GM10266 (cell line): ENCODE measurements at regions not wholly inside any gene's neighbourhood (a gene's known extent, or its start where the extent isn't known, plus 50 kb on each side); places are given as distances from the start of the nearest gene placed in this dataset.
A peak's percentile ranks its signal among the peaks of the same experiment; 100 is the strongest.

Source experiments
- DNase-seq: peaks from one replicate; pipeline ENCODE4 v3.0.0; 2012; ENCODE audit errors: extremely low spot score
- TF ChIP-seq, protein P1 (sequence below): IDR thresholded peaks from 2 replicates; pipeline ENCODE4 v1.5.1; 2012; ENCODE audit warnings: mild to moderate bottlenecking, low read depth; ENCODE audit not compliant: control insufficient read depth, insufficient read depth; ENCODE audit errors: missing control alignments

DNA sequence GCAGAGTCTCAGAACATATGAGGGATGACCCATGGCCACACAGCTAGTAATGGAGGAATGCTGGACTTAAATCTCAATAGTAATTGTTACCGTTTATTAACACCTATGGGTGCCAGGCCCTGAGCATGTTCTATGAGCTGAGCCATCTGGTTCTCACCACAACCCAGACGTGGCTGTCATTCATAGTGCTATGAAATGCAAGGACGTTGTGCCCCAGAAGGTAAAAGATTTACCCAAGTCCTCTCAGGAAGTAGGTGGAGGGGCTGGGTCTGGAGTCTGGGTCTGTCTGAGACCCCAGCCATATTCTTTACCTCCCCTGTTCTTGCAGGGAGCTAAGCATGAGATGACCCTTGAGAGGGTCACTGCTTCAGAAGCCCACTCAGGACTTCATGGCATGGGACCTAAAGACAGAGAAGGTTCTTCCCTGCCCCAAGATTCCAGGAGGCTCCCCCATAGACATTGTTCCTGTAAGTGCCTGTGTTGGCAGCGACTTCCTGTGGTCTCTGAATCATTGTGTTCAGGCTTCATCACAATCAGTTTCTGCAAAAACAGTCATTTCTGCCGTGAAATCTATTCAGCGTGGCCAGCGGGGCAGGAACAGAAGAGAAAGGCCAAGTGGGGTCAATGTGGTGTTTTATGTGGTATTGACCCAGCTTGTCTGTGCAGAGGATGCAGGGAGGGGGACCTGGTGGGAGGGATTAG lies 475.4 kb downstream of the PTPRU start:
- TF ChIP-seq, protein P1, sequence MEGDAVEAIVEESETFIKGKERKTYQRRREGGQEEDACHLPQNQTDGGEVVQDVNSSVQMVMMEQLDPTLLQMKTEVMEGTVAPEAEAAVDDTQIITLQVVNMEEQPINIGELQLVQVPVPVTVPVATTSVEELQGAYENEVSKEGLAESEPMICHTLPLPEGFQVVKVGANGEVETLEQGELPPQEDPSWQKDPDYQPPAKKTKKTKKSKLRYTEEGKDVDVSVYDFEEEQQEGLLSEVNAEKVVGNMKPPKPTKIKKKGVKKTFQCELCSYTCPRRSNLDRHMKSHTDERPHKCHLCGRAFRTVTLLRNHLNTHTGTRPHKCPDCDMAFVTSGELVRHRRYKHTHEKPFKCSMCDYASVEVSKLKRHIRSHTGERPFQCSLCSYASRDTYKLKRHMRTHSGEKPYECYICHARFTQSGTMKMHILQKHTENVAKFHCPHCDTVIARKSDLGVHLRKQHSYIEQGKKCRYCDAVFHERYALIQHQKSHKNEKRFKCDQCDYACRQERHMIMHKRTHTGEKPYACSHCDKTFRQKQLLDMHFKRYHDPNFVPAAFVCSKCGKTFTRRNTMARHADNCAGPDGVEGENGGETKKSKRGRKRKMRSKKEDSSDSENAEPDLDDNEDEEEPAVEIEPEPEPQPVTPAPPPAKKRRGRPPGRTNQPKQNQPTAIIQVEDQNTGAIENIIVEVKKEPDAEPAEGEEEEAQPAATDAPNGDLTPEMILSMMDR, result no peak
- no peak for DNase-seq

DNA sequence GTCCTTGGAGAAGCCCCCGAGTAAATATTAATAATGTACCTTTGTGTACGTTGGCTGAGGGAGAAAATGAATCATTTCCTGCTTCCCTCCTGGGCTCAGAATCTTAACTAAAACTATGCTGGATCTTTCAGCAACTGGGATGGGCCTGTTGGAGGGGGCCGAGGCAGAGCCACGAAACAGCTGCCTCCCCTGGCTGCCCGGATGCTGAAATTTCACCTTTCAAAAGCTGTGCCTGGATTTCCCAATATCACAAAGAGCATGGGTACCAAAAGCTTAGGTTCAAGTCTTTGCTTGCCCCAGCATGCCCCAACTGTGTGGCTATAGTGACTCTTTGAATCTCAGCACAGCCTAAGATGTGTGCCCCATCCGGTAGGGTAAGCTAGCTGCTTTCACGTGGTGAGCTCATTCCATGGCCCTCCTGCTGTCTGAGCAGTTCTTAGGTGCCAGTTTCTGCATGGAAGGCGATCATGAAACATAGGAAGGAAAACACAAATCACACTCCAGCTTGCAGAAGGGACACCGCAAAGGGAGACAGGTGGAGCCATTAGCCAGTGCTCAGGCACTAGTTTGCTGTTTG lies 473.5 kb downstream of the PTPRU start:
- DNase-seq, result no peak
- TF ChIP-seq, protein P1, result no peak

DNA sequence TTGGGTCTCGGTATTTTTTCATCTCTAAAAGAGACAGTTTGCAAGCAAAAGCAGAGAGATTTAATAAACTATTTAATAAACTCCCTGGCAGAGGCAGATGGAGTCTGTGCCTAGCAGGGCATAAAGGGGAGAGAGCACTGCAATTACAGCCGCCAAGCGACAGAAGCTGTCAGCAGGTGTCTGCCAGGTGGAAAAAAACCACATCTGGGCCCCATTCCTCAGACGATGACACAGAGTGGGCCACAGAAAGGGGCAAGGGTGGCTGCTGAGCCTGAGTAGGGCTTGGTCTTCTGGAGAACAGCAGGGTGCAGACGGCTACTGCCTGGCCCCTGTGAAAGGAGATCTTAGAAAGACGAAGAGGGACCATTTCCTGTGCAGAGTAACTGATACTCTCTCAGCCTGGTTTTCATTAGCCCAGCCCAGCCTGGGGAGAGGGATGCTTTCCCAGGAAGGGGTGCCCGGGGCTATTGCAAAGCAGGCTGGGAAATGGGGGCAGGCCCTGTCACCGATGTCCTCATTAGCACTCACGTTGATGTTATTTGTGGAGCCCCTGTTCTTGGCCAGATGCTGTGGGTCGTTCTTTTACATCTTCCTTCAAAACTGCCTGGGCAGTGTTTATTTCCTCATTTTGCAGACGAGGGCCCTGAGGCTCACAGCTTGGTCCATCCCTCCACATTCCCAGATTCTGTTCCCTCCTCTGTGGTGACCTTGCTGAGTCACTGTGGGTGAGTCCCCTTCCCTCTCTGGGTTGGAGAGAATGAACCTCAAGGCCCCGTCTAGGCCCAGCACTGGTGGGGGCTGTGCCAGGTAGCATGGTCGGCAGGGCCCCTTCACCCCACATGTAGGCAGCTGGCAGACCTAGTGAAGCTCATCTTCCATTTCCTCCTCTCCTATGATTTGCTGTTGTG lies 472.7 kb downstream of the PTPRU start:
- no peak for DNase-seq
- TF ChIP-seq, protein P1, result no peak

DNA sequence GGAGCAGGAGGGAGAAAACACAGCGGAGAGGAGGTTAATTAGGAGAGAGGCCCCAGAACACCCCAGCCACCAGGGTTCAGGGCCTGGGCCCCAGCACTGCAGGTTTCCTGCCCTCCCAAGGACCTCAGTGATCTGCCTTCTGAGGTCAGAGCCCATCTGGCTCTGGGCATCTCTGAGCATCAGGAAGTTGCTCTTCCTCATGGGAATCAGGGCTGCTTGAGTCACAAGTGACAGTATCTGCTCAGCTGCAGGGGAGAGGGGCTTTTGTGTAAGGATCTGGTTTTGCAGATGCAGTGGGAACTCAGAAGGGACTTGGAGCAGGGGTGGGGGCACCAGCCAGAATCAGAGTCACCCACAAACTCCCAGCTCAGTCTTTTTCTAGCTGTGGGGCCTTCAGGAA lies 472.1 kb downstream of the PTPRU start:
- DNase-seq, result no peak
- TF ChIP-seq, protein P1, result no peak

DNA sequence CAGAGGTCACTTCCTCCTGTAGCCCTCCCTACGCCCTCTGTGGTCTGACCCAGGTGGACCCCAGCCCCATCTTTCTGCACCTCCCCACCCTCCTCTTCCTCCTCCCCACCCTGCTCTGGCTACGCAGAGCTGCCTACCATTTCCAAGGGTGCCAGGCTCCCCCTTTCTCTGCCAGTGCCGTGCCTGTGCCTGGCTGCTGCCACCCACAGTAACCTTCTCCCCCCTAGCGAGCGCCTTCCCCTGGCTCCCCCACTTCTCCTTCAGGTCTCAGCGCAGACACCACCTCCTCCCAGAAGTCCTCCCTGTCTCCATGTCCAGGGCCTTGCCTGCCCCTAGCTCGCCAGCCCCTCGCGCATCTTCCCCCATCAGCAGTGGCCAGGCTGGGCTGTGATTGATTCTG lies 471.5 kb downstream of the PTPRU start:
- TF ChIP-seq, protein P1, result no peak
- no peak for DNase-seq

GRCh38 chr1:29706936-29707335 lies 470.6 kb downstream of the PTPRU start:
- TF ChIP-seq, protein P1, result peak; percentile 55
- DNase-seq, result peak; percentile 80
